ENCODE measurements at regions not wholly inside any gene's neighbourhood (a gene's known extent, or its start where the extent isn't known, plus 50 kb on each side); places are given as distances from the start of the nearest gene placed in this dataset.

DNA sequence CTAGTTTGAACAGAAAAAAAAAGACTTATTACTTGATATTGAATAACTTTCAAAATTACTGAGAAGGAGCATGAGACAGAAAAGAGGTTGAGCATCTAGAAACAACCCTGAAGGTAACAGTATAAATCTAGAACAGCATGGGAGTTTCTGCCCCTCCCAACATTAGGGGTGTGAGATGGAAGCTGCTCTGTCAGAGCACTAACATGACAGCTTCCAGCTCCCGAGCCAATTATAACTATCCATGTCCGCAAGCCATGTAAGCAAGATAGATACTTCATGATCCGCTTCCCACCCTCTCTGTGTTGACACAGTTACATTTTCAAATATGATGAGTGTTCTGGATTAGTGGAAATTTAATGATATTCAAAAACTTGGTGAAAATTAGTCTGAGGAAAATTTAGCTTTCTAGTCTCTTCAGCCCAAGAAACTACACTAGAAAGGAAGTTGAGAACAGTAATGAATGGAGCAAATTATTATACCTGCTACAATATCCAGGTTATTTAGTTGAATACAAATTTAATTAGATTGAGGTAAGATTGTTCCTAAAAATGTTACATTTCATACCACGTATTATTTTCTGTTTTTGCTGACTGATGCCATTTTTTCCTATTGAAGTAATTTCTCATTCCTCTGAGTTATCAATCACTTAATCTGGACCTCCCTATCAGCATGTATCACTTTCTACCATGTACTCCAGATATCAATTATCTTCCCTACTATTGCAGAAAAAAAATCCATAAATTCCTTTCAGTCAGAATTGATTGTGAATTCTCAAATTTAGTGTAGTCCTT lies 129.3 kb upstream of the SLIT2 start:
- no peaks in the 10 kb centered on the region for H3K36me3 ChIP-seq (ENCODE audit: control insufficient read depth, insufficient read depth, low read length, severe bottlenecking)
- no peaks in the 10 kb centered on the region for H3K27me3 ChIP-seq (replicated peaks; ENCODE audit: control insufficient read depth, insufficient read depth, low read length)
- H3K9me3 ChIP-seq (ENCODE audit: control insufficient read depth, low read length): no peaks in the 10 kb centered on the region
- H3K9ac ChIP-seq (ENCODE audit: low read length): no peak overlapping the region
- H3K4me3 ChIP-seq (ENCODE audit: low read length): no peak overlapping the region
- H3K4me1 ChIP-seq (ENCODE audit: control insufficient read depth, insufficient read depth, low read length): no peaks in the 10 kb centered on the region
- no peak for DNase-seq (ENCODE audit: low read depth)

DNA sequence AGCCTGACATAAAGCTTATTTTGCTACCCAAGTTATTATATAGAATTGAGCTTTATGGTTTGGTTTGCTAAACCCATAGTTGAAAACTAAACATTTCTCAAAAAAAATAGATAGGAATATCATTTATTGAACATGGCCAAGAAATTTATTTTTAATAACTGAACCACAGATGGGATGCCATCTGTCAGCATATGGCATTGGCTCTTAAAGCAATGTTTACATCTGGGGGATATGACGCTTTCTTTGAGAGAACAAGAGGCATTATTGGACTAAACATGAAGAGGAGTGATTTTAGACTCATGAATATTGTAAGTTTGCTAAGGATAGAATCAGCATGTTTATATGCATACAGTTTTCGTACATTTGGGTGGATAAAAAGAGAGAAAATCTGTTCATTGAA lies 132.6 kb upstream of the SLIT2 start:
- no peaks in the 10 kb centered on the region for H3K27me3 ChIP-seq (replicated peaks; ENCODE audit: control insufficient read depth, insufficient read depth, low read length)
- H3K4me3 ChIP-seq (ENCODE audit: low read length): no peak overlapping the region
- no peaks in the 10 kb centered on the region for H3K4me1 ChIP-seq (ENCODE audit: control insufficient read depth, insufficient read depth, low read length)
- H3K9ac ChIP-seq (ENCODE audit: low read length): no peak overlapping the region
- DNase-seq (ENCODE audit: low read depth): no peak
- H3K9me3 ChIP-seq (ENCODE audit: control insufficient read depth, low read length): no peaks in the 10 kb centered on the region
- H3K36me3 ChIP-seq (ENCODE audit: control insufficient read depth, insufficient read depth, low read length, severe bottlenecking): no peaks in the 10 kb centered on the region

- no peaks in the 10 kb centered on the region for H3K36me3 ChIP-seq (ENCODE audit: control insufficient read depth, insufficient read depth, low read length, severe bottlenecking)
- peak; percentile 7 for DNase-seq (ENCODE audit: low read depth)
- no peak overlapping the region for H3K9ac ChIP-seq (ENCODE audit: low read length)
- H3K4me1 ChIP-seq (ENCODE audit: control insufficient read depth, insufficient read depth, low read length): no peaks in the 10 kb centered on the region
- H3K4me3 ChIP-seq (ENCODE audit: low read length): no peak overlapping the region
- H3K27me3 ChIP-seq (replicated peaks; ENCODE audit: control insufficient read depth, insufficient read depth, low read length): no peaks in the 10 kb centered on the region
- no peaks in the 10 kb centered on the region for H3K9me3 ChIP-seq (ENCODE audit: control insufficient read depth, low read length)
Measured at GRCh38 chr4:20109391-20109790, 142.3 kb upstream of the SLIT2 start.

DNA sequence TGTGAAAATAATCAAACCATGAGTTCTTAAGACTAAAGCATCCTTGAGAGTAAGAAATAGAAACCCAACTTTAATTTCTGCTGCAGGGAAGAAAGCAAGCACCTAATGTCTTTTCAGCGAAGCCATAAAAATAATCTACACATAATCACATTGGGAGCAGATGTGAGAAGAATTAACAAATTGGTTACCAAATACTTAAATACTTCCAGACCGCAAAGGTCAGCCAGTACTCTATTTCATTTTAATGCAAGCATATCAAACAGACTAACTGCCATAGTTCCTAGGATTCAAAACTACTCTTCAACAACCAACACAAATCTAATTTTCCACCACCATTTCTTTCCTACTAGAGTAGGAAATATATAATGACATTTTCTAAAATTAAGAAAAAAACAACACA lies 144.8 kb upstream of the SLIT2 start:
- Histone ChIP-seq H3K4me1 (ENCODE audit: control insufficient read depth, insufficient read depth, low read length) (no peaks in the 10 kb centered on the region), H3K27me3 (replicated peaks; ENCODE audit: control insufficient read depth, insufficient read depth, low read length) (no peaks in the 10 kb centered on the region), H3K9me3 (ENCODE audit: control insufficient read depth, low read length) (no peaks in the 10 kb centered on the region), H3K36me3 (ENCODE audit: control insufficient read depth, insufficient read depth, low read length, severe bottlenecking) (no peaks in the 10 kb centered on the region), H3K4me3 (ENCODE audit: low read length) (no peak overlapping the region), H3K9ac (ENCODE audit: low read length) (no peak overlapping the region)
- DNase-seq (ENCODE audit: low read depth): no peak

DNA sequence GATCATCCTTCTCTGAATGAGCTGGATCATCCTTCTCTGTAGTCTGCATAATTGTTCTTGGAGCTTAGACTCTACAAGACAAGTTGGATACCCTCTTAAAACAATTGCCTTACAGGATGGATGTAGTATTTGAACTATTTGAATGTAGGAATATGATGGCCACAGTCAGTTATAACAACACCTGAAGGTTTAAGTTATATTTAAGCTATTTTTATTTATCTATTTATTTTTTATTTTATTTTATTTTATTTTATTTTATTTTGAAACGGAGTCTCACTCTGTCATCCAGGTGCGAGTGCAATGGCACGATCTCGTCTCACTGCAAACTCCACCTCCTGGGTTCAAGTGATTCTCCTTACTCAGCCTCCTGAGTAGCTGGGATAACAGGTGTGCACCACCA lies 149.9 kb upstream of the SLIT2 start:
- H3K4me1 ChIP-seq (ENCODE audit: control insufficient read depth, insufficient read depth, low read length): peaks cover 4% of the 10 kb centered on the region
- DNase-seq (ENCODE audit: low read depth): no peak
- no peaks in the 10 kb centered on the region for H3K36me3 ChIP-seq (ENCODE audit: control insufficient read depth, insufficient read depth, low read length, severe bottlenecking)
- no peaks in the 10 kb centered on the region for H3K27me3 ChIP-seq (replicated peaks; ENCODE audit: control insufficient read depth, insufficient read depth, low read length)
- no peak overlapping the region for H3K9ac ChIP-seq (ENCODE audit: low read length)
- no peaks in the 10 kb centered on the region for H3K9me3 ChIP-seq (ENCODE audit: control insufficient read depth, low read length)
- H3K4me3 ChIP-seq (ENCODE audit: low read length): no peak overlapping the region

- DNase-seq (ENCODE audit: low read depth): peak; percentile 36
- Histone ChIP-seq H3K9ac (ENCODE audit: low read length) (no peak overlapping the region), H3K4me1 (ENCODE audit: control insufficient read depth, insufficient read depth, low read length) (peaks cover 7% of the 10 kb centered on the region), H3K27me3 (replicated peaks; ENCODE audit: control insufficient read depth, insufficient read depth, low read length) (no peaks in the 10 kb centered on the region), H3K9me3 (ENCODE audit: control insufficient read depth, low read length) (no peaks in the 10 kb centered on the region), H3K36me3 (ENCODE audit: control insufficient read depth, insufficient read depth, low read length, severe bottlenecking) (no peaks in the 10 kb centered on the region), H3K4me3 (ENCODE audit: low read length) (no peak overlapping the region)
Measured at GRCh38 chr4:20096911-20097310, 154.8 kb upstream of the SLIT2 start.

GRCh38 chr4:20095805-20096541 lies 155.7 kb upstream of the SLIT2 start:
- Histone ChIP-seq H3K36me3 (ENCODE audit: control insufficient read depth, insufficient read depth, low read length, severe bottlenecking) (no peaks in the 10 kb centered on the region), H3K9ac (ENCODE audit: low read length) (no peak overlapping the region)

GRCh38 chr4:20091781-20092180 lies 159.9 kb upstream of the SLIT2 start:
- Histone ChIP-seq H3K36me3 (ENCODE audit: control insufficient read depth, insufficient read depth, low read length, severe bottlenecking) (no peaks in the 10 kb centered on the region), H3K4me3 (ENCODE audit: low read length) (no peak overlapping the region), H3K9me3 (ENCODE audit: control insufficient read depth, low read length) (no peaks in the 10 kb centered on the region), H3K4me1 (ENCODE audit: control insufficient read depth, insufficient read depth, low read length) (peaks cover 3% of the 10 kb centered on the region), H3K27me3 (replicated peaks; ENCODE audit: control insufficient read depth, insufficient read depth, low read length) (no peaks in the 10 kb centered on the region), H3K9ac (ENCODE audit: low read length) (no peak overlapping the region)
- DNase-seq (ENCODE audit: low read depth): peak; percentile 29

More at GRCh38 chr4:20095805-20096541, 155.7 kb upstream of the SLIT2 start:
- Histone ChIP-seq H3K9me3 (ENCODE audit: control insufficient read depth, low read length) (no peaks in the 10 kb centered on the region), H3K27me3 (replicated peaks; ENCODE audit: control insufficient read depth, insufficient read depth, low read length) (no peaks in the 10 kb centered on the region), H3K4me3 (ENCODE audit: low read length) (no peak overlapping the region), H3K4me1 (ENCODE audit: control insufficient read depth, insufficient read depth, low read length) (peaks cover 7% of the 10 kb centered on the region)
- DNase-seq (ENCODE audit: low read depth): no peak

- no peak overlapping the region for H3K9ac ChIP-seq (ENCODE audit: low read length)
- H3K36me3 ChIP-seq (ENCODE audit: control insufficient read depth, insufficient read depth, low read length, severe bottlenecking): no peaks in the 10 kb centered on the region
- peaks cover 16% of the 10 kb centered on the region for H3K4me1 ChIP-seq (ENCODE audit: control insufficient read depth, insufficient read depth, low read length)
Measured at GRCh38 chr4:20087522-20087911, 164.2 kb upstream of the SLIT2 start.

DNA sequence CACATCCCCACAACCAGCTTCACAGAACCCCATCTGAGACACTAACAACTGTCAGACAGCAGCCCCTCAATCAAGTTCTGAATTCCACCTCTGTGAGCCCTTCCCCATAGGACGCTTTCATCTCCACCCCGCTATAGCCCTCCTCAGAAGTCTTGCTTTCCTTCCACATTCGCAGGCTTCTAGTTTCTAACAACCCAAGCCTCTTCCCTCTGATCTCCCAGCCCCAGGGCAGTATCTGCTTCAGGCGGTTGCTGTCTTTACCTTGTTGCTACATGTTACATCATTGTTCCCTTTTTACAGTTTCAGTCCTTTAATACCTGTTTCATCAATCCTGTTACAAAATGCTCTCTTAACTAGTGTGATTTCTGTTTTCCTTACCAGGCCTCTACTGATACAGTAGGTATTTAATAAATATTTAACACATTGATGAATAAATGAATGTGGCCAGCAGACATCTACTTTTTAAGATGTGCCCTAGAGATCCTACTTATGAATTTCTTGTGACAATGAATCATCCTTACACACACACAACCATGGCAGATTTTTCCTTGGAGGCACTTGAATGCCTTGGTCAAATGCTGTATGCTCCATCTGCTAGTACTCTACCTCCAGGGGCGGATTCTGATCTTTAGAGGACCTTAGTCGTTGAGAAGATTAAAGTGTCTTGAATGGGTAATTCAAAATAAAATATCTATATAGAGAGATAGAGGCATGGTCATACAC lies 164.7 kb upstream of the SLIT2 start:
- Histone ChIP-seq H3K27me3 (replicated peaks; ENCODE audit: control insufficient read depth, insufficient read depth, low read length) (no peaks in the 10 kb centered on the region), H3K4me3 (ENCODE audit: low read length) (peak overlapping the region; percentile 20)
- DNase-seq (ENCODE audit: low read depth): no peak

More at GRCh38 chr4:20087522-20087911, 164.2 kb upstream of the SLIT2 start:
- DNase-seq (ENCODE audit: low read depth): no peak
- H3K4me3 ChIP-seq (ENCODE audit: low read length): no peak overlapping the region
- H3K27me3 ChIP-seq (replicated peaks; ENCODE audit: control insufficient read depth, insufficient read depth, low read length): no peaks in the 10 kb centered on the region
- H3K9me3 ChIP-seq (ENCODE audit: control insufficient read depth, low read length): no peaks in the 10 kb centered on the region

More for the DNA sequence above, 164.7 kb upstream of the SLIT2 start:
- Histone ChIP-seq H3K9ac (ENCODE audit: low read length) (no peak overlapping the region), H3K4me1 (ENCODE audit: control insufficient read depth, insufficient read depth, low read length) (peaks cover 16% of the 10 kb centered on the region), H3K36me3 (ENCODE audit: control insufficient read depth, insufficient read depth, low read length, severe bottlenecking) (no peaks in the 10 kb centered on the region), H3K9me3 (ENCODE audit: control insufficient read depth, low read length) (no peaks in the 10 kb centered on the region)
